ENCODE measurements at regions not wholly inside any gene's neighbourhood (a gene's known extent, or its start where the extent isn't known, plus 50 kb on each side); places are given as distances from the start of the nearest gene placed in this dataset.

GRCh38 chr2:122734766-122735424 lies 979.4 kb downstream of the TSN start:
- no peak overlapping the region for H3K27ac ChIP-seq (ENCODE audit: low read depth, low read length)
- no peaks in the 10 kb centered on the region for H3K27me3 ChIP-seq (ENCODE audit: control insufficient read depth in 1 of 2, insufficient read depth in 2 of 2, low read length in 2 of 2)
- H3K4me3 ChIP-seq (ENCODE audit: low read depth in 1 of 2, low read length in 2 of 2) = no peak overlapping the region
- no peaks in the 10 kb centered on the region for H3K36me3 ChIP-seq (ENCODE audit: control insufficient read depth in 1 of 2, insufficient read depth in 2 of 2, low read length in 2 of 2)
- no peaks in the 10 kb centered on the region for H3K4me1 ChIP-seq (ENCODE audit: control insufficient read depth in 1 of 2, insufficient read depth in 2 of 2, low read length in 2 of 2)
- no peak overlapping the region for H3K9ac ChIP-seq (ENCODE audit: low read depth in 1 of 2, low read length in 2 of 2)
- peaks cover 0 to 2% of the 10 kb centered on the region in 2 donors for H3K9me3 ChIP-seq (ENCODE audit: control insufficient read depth in 1 of 2, low read length in 2 of 2)

GRCh38 chr2:122736279-122736678 lies 980.8 kb downstream of the TSN start:
- H3K4me3 ChIP-seq (ENCODE audit: low read depth in 1 of 2, low read length in 2 of 2) = no peak overlapping the region
- H3K9me3 ChIP-seq (ENCODE audit: control insufficient read depth in 1 of 2, low read length in 2 of 2) = peaks cover 0 to 2% of the 10 kb centered on the region in 2 donors
- H3K27me3 ChIP-seq (ENCODE audit: control insufficient read depth in 1 of 2, insufficient read depth in 2 of 2, low read length in 2 of 2) = no peaks in the 10 kb centered on the region
- H3K4me1 ChIP-seq (ENCODE audit: control insufficient read depth in 1 of 2, insufficient read depth in 2 of 2, low read length in 2 of 2) = no peaks in the 10 kb centered on the region
- H3K36me3 ChIP-seq (ENCODE audit: control insufficient read depth in 1 of 2, insufficient read depth in 2 of 2, low read length in 2 of 2) = no peaks in the 10 kb centered on the region
- H3K9ac ChIP-seq (ENCODE audit: low read depth in 1 of 2, low read length in 2 of 2) = no peak overlapping the region
- no peak overlapping the region for H3K27ac ChIP-seq (ENCODE audit: low read depth, low read length)

- Histone ChIP-seq H3K36me3 (ENCODE audit: control insufficient read depth in 1 of 2, insufficient read depth in 2 of 2, low read length in 2 of 2) (no peaks in the 10 kb centered on the region), H3K27ac (ENCODE audit: low read depth, low read length) (no peak overlapping the region), H3K27me3 (ENCODE audit: control insufficient read depth in 1 of 2, insufficient read depth in 2 of 2, low read length in 2 of 2) (no peaks in the 10 kb centered on the region), H3K9me3 (ENCODE audit: control insufficient read depth in 1 of 2, low read length in 2 of 2) (no peaks in the 10 kb centered on the region), H3K4me3 (ENCODE audit: low read depth in 1 of 2, low read length in 2 of 2) (no peak overlapping the region), H3K9ac (ENCODE audit: low read depth in 1 of 2, low read length in 2 of 2) (no peak overlapping the region), H3K4me1 (ENCODE audit: control insufficient read depth in 1 of 2, insufficient read depth in 2 of 2, low read length in 2 of 2) (no peaks in the 10 kb centered on the region)
Measured at GRCh38 chr2:122737429-122738077, 982.1 kb downstream of the TSN start.

GRCh38 chr2:122739732-122740593 lies 984.5 kb downstream of the TSN start:
- Histone ChIP-seq H3K4me3 (ENCODE audit: low read depth in 1 of 2, low read length in 2 of 2) (no peak overlapping the region), H3K9me3 (ENCODE audit: control insufficient read depth in 1 of 2, low read length in 2 of 2) (no peaks in the 10 kb centered on the region), H3K9ac (ENCODE audit: low read depth in 1 of 2, low read length in 2 of 2) (no peak overlapping the region), H3K36me3 (ENCODE audit: control insufficient read depth in 1 of 2, insufficient read depth in 2 of 2, low read length in 2 of 2) (no peaks in the 10 kb centered on the region), H3K4me1 (ENCODE audit: control insufficient read depth in 1 of 2, insufficient read depth in 2 of 2, low read length in 2 of 2) (no peaks in the 10 kb centered on the region), H3K27me3 (ENCODE audit: control insufficient read depth in 1 of 2, insufficient read depth in 2 of 2, low read length in 2 of 2) (no peaks in the 10 kb centered on the region), H3K27ac (ENCODE audit: low read depth, low read length) (no peak overlapping the region)

GRCh38 chr2:122740594-122740948 lies 985.1 kb downstream of the TSN start:
- no peak overlapping the region for H3K27ac ChIP-seq (ENCODE audit: low read depth, low read length)
- H3K27me3 ChIP-seq (ENCODE audit: control insufficient read depth in 1 of 2, insufficient read depth in 2 of 2, low read length in 2 of 2) = no peaks in the 10 kb centered on the region
- no peaks in the 10 kb centered on the region for H3K36me3 ChIP-seq (ENCODE audit: control insufficient read depth in 1 of 2, insufficient read depth in 2 of 2, low read length in 2 of 2)
- peaks cover 0 to 4% of the 10 kb centered on the region in 2 donors for H3K9me3 ChIP-seq (ENCODE audit: control insufficient read depth in 1 of 2, low read length in 2 of 2)
- H3K4me1 ChIP-seq (ENCODE audit: control insufficient read depth in 1 of 2, insufficient read depth in 2 of 2, low read length in 2 of 2) = no peaks in the 10 kb centered on the region
- no peak overlapping the region for H3K9ac ChIP-seq (ENCODE audit: low read depth in 1 of 2, low read length in 2 of 2)
- H3K4me3 ChIP-seq (ENCODE audit: low read depth in 1 of 2, low read length in 2 of 2) = no peak overlapping the region

- H3K9ac ChIP-seq (ENCODE audit: low read depth in 1 of 2, low read length in 2 of 2) = no peak overlapping the region
- H3K4me3 ChIP-seq (ENCODE audit: low read depth in 1 of 2, low read length in 2 of 2) = no peak overlapping the region
- H3K27ac ChIP-seq (ENCODE audit: low read depth, low read length) = no peak overlapping the region
- H3K36me3 ChIP-seq (ENCODE audit: control insufficient read depth in 1 of 2, insufficient read depth in 2 of 2, low read length in 2 of 2) = no peaks in the 10 kb centered on the region
- H3K9me3 ChIP-seq (ENCODE audit: control insufficient read depth in 1 of 2, low read length in 2 of 2) = peaks cover 0 to 4% of the 10 kb centered on the region in 2 donors
- no peaks in the 10 kb centered on the region for H3K4me1 ChIP-seq (ENCODE audit: control insufficient read depth in 1 of 2, insufficient read depth in 2 of 2, low read length in 2 of 2)
- H3K27me3 ChIP-seq (ENCODE audit: control insufficient read depth in 1 of 2, insufficient read depth in 2 of 2, low read length in 2 of 2) = no peaks in the 10 kb centered on the region
Measured at GRCh38 chr2:122741403-122741802, 986.0 kb downstream of the TSN start.

- Histone ChIP-seq H3K9me3 (ENCODE audit: control insufficient read depth in 1 of 2, low read length in 2 of 2) (peaks cover 0 to 6% of the 10 kb centered on the region in 2 donors), H3K36me3 (ENCODE audit: control insufficient read depth in 1 of 2, insufficient read depth in 2 of 2, low read length in 2 of 2) (no peaks in the 10 kb centered on the region), H3K4me1 (ENCODE audit: control insufficient read depth in 1 of 2, insufficient read depth in 2 of 2, low read length in 2 of 2) (no peaks in the 10 kb centered on the region), H3K27ac (ENCODE audit: low read depth, low read length) (no peak overlapping the region), H3K4me3 (ENCODE audit: low read depth in 1 of 2, low read length in 2 of 2) (no peak overlapping the region), H3K9ac (ENCODE audit: low read depth in 1 of 2, low read length in 2 of 2) (no peak overlapping the region), H3K27me3 (ENCODE audit: control insufficient read depth in 1 of 2, insufficient read depth in 2 of 2, low read length in 2 of 2) (no peaks in the 10 kb centered on the region)
Measured at GRCh38 chr2:122743021-122743675, 987.7 kb downstream of the TSN start.

GRCh38 chr2:122745603-122746002 lies 990.2 kb downstream of the TSN start:
- H3K9me3 ChIP-seq (ENCODE audit: control insufficient read depth in 1 of 2, low read length in 2 of 2) = peaks cover 0 to 6% of the 10 kb centered on the region in 2 donors
- no peak overlapping the region for H3K9ac ChIP-seq (ENCODE audit: low read depth in 1 of 2, low read length in 2 of 2)
- no peaks in the 10 kb centered on the region for H3K4me1 ChIP-seq (ENCODE audit: control insufficient read depth in 1 of 2, insufficient read depth in 2 of 2, low read length in 2 of 2)

GRCh38 chr2:122747670-122748069 lies 992.2 kb downstream of the TSN start:
- Histone ChIP-seq H3K9me3 (ENCODE audit: control insufficient read depth in 1 of 2, low read length in 2 of 2) (peaks cover 0 to 6% of the 10 kb centered on the region in 2 donors), H3K36me3 (ENCODE audit: control insufficient read depth in 1 of 2, insufficient read depth in 2 of 2, low read length in 2 of 2) (no peaks in the 10 kb centered on the region), H3K27me3 (ENCODE audit: control insufficient read depth in 1 of 2, insufficient read depth in 2 of 2, low read length in 2 of 2) (no peaks in the 10 kb centered on the region), H3K4me1 (ENCODE audit: control insufficient read depth in 1 of 2, insufficient read depth in 2 of 2, low read length in 2 of 2) (no peaks in the 10 kb centered on the region), H3K4me3 (ENCODE audit: low read depth in 1 of 2, low read length in 2 of 2) (no peak overlapping the region), H3K9ac (ENCODE audit: low read depth in 1 of 2, low read length in 2 of 2) (no peak overlapping the region), H3K27ac (ENCODE audit: low read depth, low read length) (no peak overlapping the region)

More at GRCh38 chr2:122745603-122746002, 990.2 kb downstream of the TSN start:
- Histone ChIP-seq H3K36me3 (ENCODE audit: control insufficient read depth in 1 of 2, insufficient read depth in 2 of 2, low read length in 2 of 2) (no peaks in the 10 kb centered on the region), H3K27me3 (ENCODE audit: control insufficient read depth in 1 of 2, insufficient read depth in 2 of 2, low read length in 2 of 2) (no peaks in the 10 kb centered on the region), H3K27ac (ENCODE audit: low read depth, low read length) (no peak overlapping the region), H3K4me3 (ENCODE audit: low read depth in 1 of 2, low read length in 2 of 2) (no peak overlapping the region)

Measured in duodenal mucosa (tissue), 2 donors.